Activated T-cell treated with anti-CD3 and anti-CD28 coated beads, Interleukin-2, amount 50 U/mL, for 4 hours (primary cell): ENCODE measurements at regions not wholly inside any gene's neighbourhood (a gene's known extent, or its start where the extent isn't known, plus 50 kb on each side); places are given as distances from the start of the nearest gene placed in this dataset.

ENCODE experiments used
- ATAC-seq, 2 donors: fragments of 200-7000 bp; cut with Tn5 transposase; one replicate each; pipeline ENCODE4 v1.10.0; 2021
- DNase-seq: peaks from one replicate; pipeline ENCODE4 v3.0.0-alpha.2; 2020
- H3K27me3 Mint-ChIP-seq: one replicate; pipeline ENCODE4 v1.8.0; 2021; ENCODE audit warnings: low read depth, mixed read lengths
- H3K36me3 Mint-ChIP-seq: one replicate; pipeline ENCODE4 v1.8.0; 2022; ENCODE audit warnings: mixed read lengths; ENCODE audit not compliant: insufficient read depth
- H3K4me1 Mint-ChIP-seq: one replicate; pipeline ENCODE4 v1.8.0; 2021; ENCODE audit warnings: low read depth, mixed read lengths
- H3K4me3 Mint-ChIP-seq: one replicate; pipeline ENCODE4 v1.8.0; 2021; ENCODE audit warnings: mild to moderate bottlenecking, moderate library complexity, mixed read lengths
- H3K9me3 Mint-ChIP-seq: one replicate; pipeline ENCODE4 v1.8.0; 2021; ENCODE audit warnings: mixed read lengths

DNA sequence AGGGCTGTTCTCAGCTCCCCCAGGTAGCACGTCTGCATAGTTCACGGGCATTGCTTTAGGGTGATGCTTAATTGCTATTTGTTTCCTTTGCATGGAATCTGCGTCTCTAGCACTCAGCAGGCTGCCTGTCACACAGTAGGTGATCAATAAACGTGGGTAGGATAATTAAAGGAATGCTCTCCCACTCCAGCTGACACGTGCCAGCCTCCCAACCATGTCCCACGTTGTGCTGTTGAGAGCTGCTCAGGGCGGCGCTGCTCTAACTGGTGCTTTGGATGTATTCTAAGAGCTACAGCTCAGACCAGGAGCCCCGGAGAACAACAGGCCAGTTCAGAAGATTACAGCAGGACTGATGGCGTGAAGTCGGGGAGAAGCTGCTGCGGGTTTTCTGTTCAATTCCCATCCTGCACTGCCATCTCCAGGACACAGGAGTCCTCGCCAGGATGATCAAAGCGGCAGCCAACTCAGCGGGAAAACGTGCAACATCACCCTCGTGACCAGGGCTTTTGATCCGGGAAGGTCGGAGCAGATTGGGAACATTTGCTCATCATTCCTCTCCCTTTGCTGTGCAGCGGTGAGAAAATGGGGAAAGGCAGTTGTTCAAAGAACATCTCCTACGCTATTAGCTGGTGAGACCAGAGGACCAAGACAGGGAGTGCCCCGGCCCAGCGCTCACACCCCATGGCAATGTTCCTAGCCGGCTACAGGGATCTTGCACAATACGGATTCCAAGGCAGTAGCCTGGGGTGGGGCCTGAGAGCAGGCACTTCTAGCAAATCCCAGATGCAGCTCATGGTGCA is 50.5 kb upstream of the FOXK1 start:
- Mint-ChIP-seq H3K36me3 (no peaks in the 10 kb centered on the region), H3K27me3 (no peaks in the 10 kb centered on the region), H3K4me3 (no peak overlapping the region), H3K4me1 (no peaks in the 10 kb centered on the region), H3K9me3 (no peaks in the 10 kb centered on the region)
- ATAC-seq (no peak), DNase-seq (no peak)
